SK-N-SH (cell line): ENCODE measurements at regions not wholly inside any gene's neighbourhood (a gene's known extent, or its start where the extent isn't known, plus 50 kb on each side); places are given as distances from the start of the nearest gene placed in this dataset.
A peak's percentile ranks its signal among the peaks of the same experiment; 100 is the strongest.

Experiments
- CTCF ChIA-PET: fragments of 300-600, 350-600 bp; formaldehyde crosslinking; extraction: SDS; loops from one replicate; lab custom pipeline; 2021; lab: Yijun Ruan, JAX
- POLR2A ChIA-PET: fragments of 350-600 bp; sonication (Branson Sonifier 250); formaldehyde crosslinking; extraction: SDS; loops from one replicate; lab custom pipeline; 2020; ENCODE audit warnings: antibody characterized with exemption, inconsistent platforms; lab: Yijun Ruan, JAX
- DNase-seq: peaks from one replicate; pipeline ENCODE4 v3.0.0; 2012
- H2AFZ ChIP-seq: fragments of 200-600 bp; sonication (generic); 2 replicates; pipeline ENCODE4 v1.8.1; 2016; ENCODE audit warnings: antibody characterized with exemption, mild to moderate bottlenecking, low read depth
- H3F3A ChIP-seq: fragments of 200-600 bp; sonication (generic); replicated peaks from 2 replicates; pipeline ENCODE3; 2016; ENCODE audit warnings: antibody characterized with exemption, mild to moderate bottlenecking; ENCODE audit not compliant: insufficient read depth
- H3K27ac ChIP-seq, 2 experiments: fragments of 200-500 bp in 1 of 2; fragments of 200-600 bp in 1 of 2; sonication (Bioruptor generic) in 1 of 2; sonication (generic), shearing (Covaris generic) in 1 of 2; 2 replicates each; pipeline versions ENCODE4 v1.5.1 to v1.6.1; 2014 to 2016; ENCODE audit warnings: low read depth in 2 of 2, inconsistent platforms in 1 of 2, low read length in 1 of 2, mild to moderate bottlenecking in 1 of 2, mixed read lengths in 1 of 2
- H3K27me3 ChIP-seq: fragments of 200-600 bp; sonication (generic), shearing (Covaris generic); 2 replicates; pipeline ENCODE4 v1.6.1; 2016; ENCODE audit warnings: mixed run types; ENCODE audit not compliant: insufficient read depth
- H3K36me3 ChIP-seq, 2 experiments: fragments of 200-500 bp in 1 of 2; fragments of 200-600 bp in 1 of 2; sonication (Bioruptor generic) in 1 of 2; sonication (generic) in 1 of 2; replicated peaks in 1 of 2; 2 replicates each; pipeline versions ENCODE3 to v1.5.1; 2014 to 2016; ENCODE audit warnings: low read length in 1 of 2, mild to moderate bottlenecking in 1 of 2; ENCODE audit not compliant: insufficient read depth in 2 of 2, control insufficient read depth in 1 of 2
- H3K4me1 ChIP-seq, 2 experiments: fragments of 200-500 bp in 1 of 2; fragments of 200-600 bp in 1 of 2; sonication (Bioruptor generic) in 1 of 2; sonication (generic), shearing (Covaris generic) in 1 of 2; 2 replicates each; pipeline versions ENCODE4 v1.5.1 to v1.6.1; 2014 to 2016; ENCODE audit warnings: low read depth in 1 of 2, low read length in 1 of 2, mixed run types in 1 of 2; ENCODE audit not compliant: insufficient read depth in 2 of 2, control insufficient read depth in 1 of 2
- H3K4me2 ChIP-seq: fragments of 200-600 bp; sonication (generic), shearing (Covaris generic); 2 replicates; pipeline ENCODE4 v1.6.1; 2017; ENCODE audit warnings: mixed run types
- H3K4me3 ChIP-seq, 2 experiments: fragments of 200-500 bp in 1 of 2; fragments of 200-600 bp in 1 of 2; sonication (Bioruptor generic) in 1 of 2; sonication (generic), shearing (Covaris generic) in 1 of 2; 2 replicates each; pipeline versions ENCODE4 v1.5.1 to v1.8.1; 2014 to 2016; ENCODE audit warnings: low read depth in 2 of 2, inconsistent platforms in 1 of 2, low read length in 1 of 2, mild to moderate bottlenecking in 1 of 2, mixed read lengths in 1 of 2, moderate library complexity in 1 of 2
- H3K79me2 ChIP-seq: fragments of 200-600 bp; sonication (generic); 2 replicates; pipeline ENCODE4 v1.8.1; 2017; ENCODE audit warnings: mild to moderate bottlenecking; ENCODE audit not compliant: insufficient read depth
- H3K9ac ChIP-seq: fragments of 200-600 bp; sonication (generic); 2 replicates; pipeline ENCODE4 v1.6.1; 2017; ENCODE audit warnings: mixed run types
- H3K9me2 ChIP-seq: fragments of 200-600 bp; sonication (generic); 2 replicates; pipeline ENCODE4 v1.6.1; 2017; ENCODE audit warnings: mixed run types
- H3K9me3 ChIP-seq: fragments of 200-600 bp; sonication (generic); 2 replicates; pipeline ENCODE4 v1.6.1; 2017; ENCODE audit warnings: mixed run types, mild to moderate bottlenecking, moderate library complexity
- H4K20me1 ChIP-seq: fragments of 200-600 bp; sonication (generic); 2 replicates; pipeline ENCODE4 v1.6.1; 2017; ENCODE audit warnings: mild to moderate bottlenecking, mixed run types; ENCODE audit not compliant: insufficient read depth
- CHD2 ChIP-seq: fragments of 150-350 bp; IDR thresholded peaks from 2 replicates; pipeline ENCODE4 v1.6.1; 2018; ENCODE audit warnings: low read length; ENCODE audit not compliant: partially characterized antibody
- ELF1 ChIP-seq: IDR thresholded peaks from 2 replicates; pipeline ENCODE4 v1.4.0; 2012
- EP300 ChIP-seq, 2 experiments: IDR thresholded peaks; 2 replicates each; pipeline versions ENCODE4 v1.4.0 to v1.6.1; 2012; ENCODE audit warnings: borderline replicate concordance in 1 of 2, low read depth in 1 of 2, low read length in 1 of 2
- FOXJ3 ChIP-seq: sonication (generic); formaldehyde crosslinking; IDR thresholded peaks from 2 replicates; pipeline ENCODE4 v1.5.1; 2020; ENCODE audit warnings: mild to moderate bottlenecking, missing genetic modification reagents
- GABPA ChIP-seq: IDR thresholded peaks from 2 replicates; pipeline ENCODE4 v1.4.0; 2012; ENCODE audit warnings: low read depth, mild to moderate bottlenecking
- GATA2 ChIP-seq: sonication (generic); formaldehyde crosslinking; IDR thresholded peaks from 2 replicates; pipeline ENCODE4 v1.5.0; 2020; ENCODE audit warnings: mild to moderate bottlenecking, missing genetic modification reagents
- JUND ChIP-seq: IDR thresholded peaks from 2 replicates; pipeline ENCODE4 v1.4.0; 2012
- MXI1 ChIP-seq: IDR thresholded peaks from 2 replicates; pipeline ENCODE4 v1.6.1; 2012; ENCODE audit warnings: mild to moderate bottlenecking, low read depth, low read length, improper control_type of control experiment
- RAD21 ChIP-seq: IDR thresholded peaks from 2 replicates; pipeline ENCODE4 v1.6.1; 2012; ENCODE audit warnings: mild to moderate bottlenecking, low read length
- RFX5 ChIP-seq: IDR thresholded peaks from 2 replicates; pipeline ENCODE4 v1.6.1; 2012; ENCODE audit warnings: mild to moderate bottlenecking, improper control_type of control experiment, low read length
- TCF12 ChIP-seq: IDR thresholded peaks from 2 replicates; pipeline ENCODE4 v1.4.0; 2012
- TEAD4 ChIP-seq: IDR thresholded peaks from 2 replicates; pipeline ENCODE4 v1.4.0; 2012; ENCODE audit warnings: mild to moderate bottlenecking, borderline replicate concordance; ENCODE audit not compliant: insufficient read depth
- USF2 ChIP-seq: fragments of 150-350 bp; IDR thresholded peaks from 2 replicates; pipeline ENCODE4 v1.6.1; 2017; ENCODE audit warnings: antibody characterized with exemption, low read length, low read depth, borderline replicate concordance
- ZBTB33 ChIP-seq: IDR thresholded peaks from 2 replicates; pipeline ENCODE4 v1.4.0; 2012; ENCODE audit warnings: low read depth, borderline replicate concordance
- WGBS: methylation state at CpG from one replicate; pipeline ENCODE4 v1.1.6; 2017; ENCODE audit warnings: low lambda C conversion rate; 5-methylcytosine and 5-hydroxymethylcytosine counted together
- TF ChIP-seq, protein P1 (sequence below): IDR thresholded peaks from 2 replicates; pipeline ENCODE4 v1.4.0; 2012; ENCODE audit warnings: low read depth
- TF ChIP-seq, protein P2 (sequence below): IDR thresholded peaks from 2 replicates; pipeline ENCODE4; 2012
- TF ChIP-seq, protein P3 (sequence below): IDR thresholded peaks from 2 replicates; pipeline ENCODE4 v1.6.1; 2012; ENCODE audit warnings: mild to moderate bottlenecking, low read depth, low read length, moderate library complexity
- TF ChIP-seq, protein P4 (sequence below): fragments of 150-350 bp; IDR thresholded peaks from 2 replicates; pipeline ENCODE4 v1.6.1; 2016; ENCODE audit warnings: mild to moderate bottlenecking, low read depth, low read length

DNA sequence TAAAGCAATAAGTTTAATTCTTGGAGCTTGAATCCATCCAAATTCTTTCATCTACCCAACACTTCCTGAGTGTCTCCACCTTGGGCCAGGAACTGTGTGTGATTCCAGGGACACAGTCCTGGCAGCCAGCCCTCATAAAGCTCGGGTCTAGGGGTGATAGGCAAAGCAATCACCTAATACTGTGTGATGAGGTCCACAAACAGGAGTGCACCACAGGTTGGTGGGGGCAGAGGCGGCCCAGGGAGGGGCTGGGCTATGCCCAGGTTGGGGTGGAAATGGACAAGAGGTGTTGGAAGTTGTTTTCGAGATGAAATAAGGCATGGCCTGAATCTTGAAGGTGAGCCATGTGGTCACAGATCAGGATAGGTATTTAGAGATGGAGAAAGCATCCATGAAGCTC, 133.9 kb upstream of the PTCH1 start:
- Histone ChIP-seq H3K79me2 (no peaks in the 10 kb centered on the region), H3F3A (no peaks in the 10 kb centered on the region), H2AFZ (no peak overlapping the region), H4K20me1 (no peaks in the 10 kb centered on the region), H3K27ac (no peak overlapping the region), H3K4me2 (no peak overlapping the region), H3K4me3 (no peak overlapping the region), H3K9me2 (no peaks in the 10 kb centered on the region), H3K4me1 (no peaks in the 10 kb centered on the region), H3K9me3 (no peaks in the 10 kb centered on the region), H3K36me3 (no peaks in the 10 kb centered on the region), H3K9ac (no peak overlapping the region), H3K27me3 (no peaks in the 10 kb centered on the region)
- TF ChIP-seq USF2 (no peak), EP300 (IDR thresholded peaks at IDR 0.05; ENCODE audit: borderline replicate concordance in 1 of 2, low read depth in 1 of 2, low read length in 1 of 2) (no peak), FOXJ3 (CRISPR knock-in tag) (no peak), GATA2 (no peak), RAD21 (no peak), ZBTB33 (no peak)
- TF ChIP-seq, protein P1, sequence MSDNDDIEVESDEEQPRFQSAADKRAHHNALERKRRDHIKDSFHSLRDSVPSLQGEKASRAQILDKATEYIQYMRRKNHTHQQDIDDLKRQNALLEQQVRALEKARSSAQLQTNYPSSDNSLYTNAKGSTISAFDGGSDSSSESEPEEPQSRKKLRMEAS, result no peak
- TF ChIP-seq, protein P2, sequence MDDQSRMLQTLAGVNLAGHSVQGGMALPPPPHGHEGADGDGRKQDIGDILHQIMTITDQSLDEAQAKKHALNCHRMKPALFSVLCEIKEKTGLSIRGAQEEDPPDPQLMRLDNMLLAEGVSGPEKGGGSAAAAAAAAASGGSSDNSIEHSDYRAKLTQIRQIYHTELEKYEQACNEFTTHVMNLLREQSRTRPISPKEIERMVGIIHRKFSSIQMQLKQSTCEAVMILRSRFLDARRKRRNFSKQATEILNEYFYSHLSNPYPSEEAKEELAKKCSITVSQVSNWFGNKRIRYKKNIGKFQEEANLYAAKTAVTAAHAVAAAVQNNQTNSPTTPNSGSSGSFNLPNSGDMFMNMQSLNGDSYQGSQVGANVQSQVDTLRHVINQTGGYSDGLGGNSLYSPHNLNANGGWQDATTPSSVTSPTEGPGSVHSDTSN, result no peak
- CTCF ChIA-PET, result interaction anchor here (1.5 kb wide), 1 partner anchor 12 kb away, joined by 3 read pairs; no protein-coding TSS in a partner anchor
- WGBS, result 15% methylated on average over 3 of the region's 3 CpGs
- POLR2A ChIA-PET, result no interaction called here
- no peak for DNase-seq

DNA sequence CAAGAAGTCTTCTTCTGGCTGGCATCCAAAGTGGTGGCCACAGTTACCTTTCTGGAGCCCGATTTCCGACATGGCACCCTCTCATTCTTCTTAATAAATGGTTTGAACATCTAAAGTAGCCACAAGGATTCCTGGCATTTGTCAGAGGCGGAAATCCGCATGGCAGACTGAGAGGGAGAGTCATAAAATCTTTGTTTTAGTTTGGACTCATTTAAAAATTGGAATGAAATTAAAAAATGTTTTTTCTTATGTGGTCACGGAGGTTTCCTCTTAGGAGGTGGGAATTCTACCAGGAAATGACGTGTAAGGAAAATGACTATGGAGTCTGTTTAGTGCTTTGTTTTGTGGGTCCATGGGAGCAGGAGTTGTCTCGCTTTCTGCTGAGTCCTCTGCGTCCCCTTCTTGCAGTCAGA, 133.0 kb upstream of the PTCH1 start:
- Histone ChIP-seq H3K4me2 (no peak overlapping the region), H3K27ac (no peak overlapping the region), H4K20me1 (no peaks in the 10 kb centered on the region), H3K9me2 (no peaks in the 10 kb centered on the region), H3K79me2 (no peaks in the 10 kb centered on the region), H2AFZ (peak overlapping the region; percentile 35; the same call in 1 of the 2 replicates), H3F3A (no peaks in the 10 kb centered on the region), H3K36me3 (no peaks in the 10 kb centered on the region), H3K9ac (no peak overlapping the region), H3K9me3 (no peaks in the 10 kb centered on the region), H3K4me3 (no peak overlapping the region), H3K27me3 (no peaks in the 10 kb centered on the region), H3K4me1 (peaks cover 0 to 2% of the 10 kb centered on the region in 2 experiments; a peak in 1 of 4 replicates)
- WGBS, result 44% methylated on average over 8 of the region's 8 CpGs
- ChIA-PET POLR2A (no interaction called here), CTCF (interaction anchor here (1.1 kb wide), 1 partner anchor 24 kb away, joined by 3 read pairs; no protein-coding TSS in a partner anchor)
- DNase-seq, result no peak
- no peak for TF ChIP-seq USF2
- no peak for TF ChIP-seq JUND
- TF ChIP-seq GABPA, result no peak
- no peak for TF ChIP-seq ELF1
- TF ChIP-seq TEAD4, result no peak
- no peak for TF ChIP-seq MXI1
- TF ChIP-seq, protein P3, sequence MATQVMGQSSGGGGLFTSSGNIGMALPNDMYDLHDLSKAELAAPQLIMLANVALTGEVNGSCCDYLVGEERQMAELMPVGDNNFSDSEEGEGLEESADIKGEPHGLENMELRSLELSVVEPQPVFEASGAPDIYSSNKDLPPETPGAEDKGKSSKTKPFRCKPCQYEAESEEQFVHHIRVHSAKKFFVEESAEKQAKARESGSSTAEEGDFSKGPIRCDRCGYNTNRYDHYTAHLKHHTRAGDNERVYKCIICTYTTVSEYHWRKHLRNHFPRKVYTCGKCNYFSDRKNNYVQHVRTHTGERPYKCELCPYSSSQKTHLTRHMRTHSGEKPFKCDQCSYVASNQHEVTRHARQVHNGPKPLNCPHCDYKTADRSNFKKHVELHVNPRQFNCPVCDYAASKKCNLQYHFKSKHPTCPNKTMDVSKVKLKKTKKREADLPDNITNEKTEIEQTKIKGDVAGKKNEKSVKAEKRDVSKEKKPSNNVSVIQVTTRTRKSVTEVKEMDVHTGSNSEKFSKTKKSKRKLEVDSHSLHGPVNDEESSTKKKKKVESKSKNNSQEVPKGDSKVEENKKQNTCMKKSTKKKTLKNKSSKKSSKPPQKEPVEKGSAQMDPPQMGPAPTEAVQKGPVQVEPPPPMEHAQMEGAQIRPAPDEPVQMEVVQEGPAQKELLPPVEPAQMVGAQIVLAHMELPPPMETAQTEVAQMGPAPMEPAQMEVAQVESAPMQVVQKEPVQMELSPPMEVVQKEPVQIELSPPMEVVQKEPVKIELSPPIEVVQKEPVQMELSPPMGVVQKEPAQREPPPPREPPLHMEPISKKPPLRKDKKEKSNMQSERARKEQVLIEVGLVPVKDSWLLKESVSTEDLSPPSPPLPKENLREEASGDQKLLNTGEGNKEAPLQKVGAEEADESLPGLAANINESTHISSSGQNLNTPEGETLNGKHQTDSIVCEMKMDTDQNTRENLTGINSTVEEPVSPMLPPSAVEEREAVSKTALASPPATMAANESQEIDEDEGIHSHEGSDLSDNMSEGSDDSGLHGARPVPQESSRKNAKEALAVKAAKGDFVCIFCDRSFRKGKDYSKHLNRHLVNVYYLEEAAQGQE, result no peak
- TF ChIP-seq, protein P4, sequence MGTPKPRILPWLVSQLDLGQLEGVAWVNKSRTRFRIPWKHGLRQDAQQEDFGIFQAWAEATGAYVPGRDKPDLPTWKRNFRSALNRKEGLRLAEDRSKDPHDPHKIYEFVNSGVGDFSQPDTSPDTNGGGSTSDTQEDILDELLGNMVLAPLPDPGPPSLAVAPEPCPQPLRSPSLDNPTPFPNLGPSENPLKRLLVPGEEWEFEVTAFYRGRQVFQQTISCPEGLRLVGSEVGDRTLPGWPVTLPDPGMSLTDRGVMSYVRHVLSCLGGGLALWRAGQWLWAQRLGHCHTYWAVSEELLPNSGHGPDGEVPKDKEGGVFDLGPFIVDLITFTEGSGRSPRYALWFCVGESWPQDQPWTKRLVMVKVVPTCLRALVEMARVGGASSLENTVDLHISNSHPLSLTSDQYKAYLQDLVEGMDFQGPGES, result no peak
- no peak for TF ChIP-seq RFX5
- no peak for TF ChIP-seq GATA2
- no peak for TF ChIP-seq CHD2
- TF ChIP-seq TCF12, result no peak
